ENCODE measurements at regions not wholly inside any gene's neighbourhood (a gene's known extent, or its start where the extent isn't known, plus 50 kb on each side); places are given as distances from the start of the nearest gene placed in this dataset.
"Not testable (repeated sequence)": the region's sequence is repeated elsewhere in the genome, so short reads cannot be mapped to it uniquely, and the experiment has no call there.

- Histone ChIP-seq H3K27me3 (ENCODE audit: insufficient read depth, insufficient read length) (no peaks in the 10 kb centered on the region), H3K36me3 (ENCODE audit: insufficient read depth, insufficient read length, low read length) (no peaks in the 10 kb centered on the region), H3K4me3 (ENCODE audit: insufficient read length, low read depth) (no peak overlapping the region), H3K4me1 (ENCODE audit: insufficient read depth, insufficient read length) (no peaks in the 10 kb centered on the region), H3K9ac (ENCODE audit: insufficient read length, low read depth) (no peak overlapping the region), H3K9me3 (ENCODE audit: insufficient read depth, low read length) (no peaks in the 10 kb centered on the region)
- TF ChIP-seq YY1 (IDR thresholded peaks at IDR 0.05; ENCODE audit: insufficient read depth, insufficient read length): no peak
- no peak for TF ChIP-seq ZNF274 (IDR thresholded peaks at IDR 0.05; ENCODE audit: low read depth, low read length)
- no peak for TF ChIP-seq SUZ12 (IDR thresholded peaks at IDR 0.05; ENCODE audit: extremely low read depth, insufficient read depth, insufficient read length)
- no peak for DNase-seq (ENCODE audit: low read depth, low spot score)
These were observed 140.9 kb downstream of the RNF144B start for GRCh38 chr6:18527836-18528743.

- H3K27me3 ChIP-seq (ENCODE audit: insufficient read depth, insufficient read length): no peaks in the 10 kb centered on the region
- H3K4me1 ChIP-seq (ENCODE audit: insufficient read depth, insufficient read length): no peaks in the 10 kb centered on the region
- no peaks in the 10 kb centered on the region for H3K36me3 ChIP-seq (ENCODE audit: insufficient read depth, insufficient read length, low read length)
- TF ChIP-seq ZNF274 (IDR thresholded peaks at IDR 0.05; ENCODE audit: low read depth, low read length) (no peak), SUZ12 (IDR thresholded peaks at IDR 0.05; ENCODE audit: extremely low read depth, insufficient read depth, insufficient read length) (no peak), YY1 (IDR thresholded peaks at IDR 0.05; ENCODE audit: insufficient read depth, insufficient read length) (no peak)
- H3K4me3 ChIP-seq (ENCODE audit: insufficient read length, low read depth): no peak overlapping the region
- DNase-seq (ENCODE audit: low read depth, low spot score): no peak
- no peaks in the 10 kb centered on the region for H3K9me3 ChIP-seq (ENCODE audit: insufficient read depth, low read length)
- H3K9ac ChIP-seq (ENCODE audit: insufficient read length, low read depth): no peak overlapping the region
These were observed 143.1 kb downstream of the RNF144B start for GRCh38 chr6:18530201-18530600.

- DNase-seq (ENCODE audit: low read depth, low spot score): no peak
- H3K4me3 ChIP-seq (ENCODE audit: insufficient read length, low read depth): no peak overlapping the region
- H3K4me1 ChIP-seq (ENCODE audit: insufficient read depth, insufficient read length): no peaks in the 10 kb centered on the region
- no peak overlapping the region for H3K9ac ChIP-seq (ENCODE audit: insufficient read length, low read depth)
- no peaks in the 10 kb centered on the region for H3K27me3 ChIP-seq (ENCODE audit: insufficient read depth, insufficient read length)
- H3K9me3 ChIP-seq (ENCODE audit: insufficient read depth, low read length): no peaks in the 10 kb centered on the region
- no peak for TF ChIP-seq YY1 (IDR thresholded peaks at IDR 0.05; ENCODE audit: insufficient read depth, insufficient read length)
- no peak for TF ChIP-seq ZNF274 (IDR thresholded peaks at IDR 0.05; ENCODE audit: low read depth, low read length)
- TF ChIP-seq SUZ12 (IDR thresholded peaks at IDR 0.05; ENCODE audit: extremely low read depth, insufficient read depth, insufficient read length): no peak
- H3K36me3 ChIP-seq (ENCODE audit: insufficient read depth, insufficient read length, low read length): no peaks in the 10 kb centered on the region
These were observed 145.0 kb downstream of the RNF144B start for GRCh38 chr6:18532139-18532538.

- no peak for DNase-seq (ENCODE audit: low read depth, low spot score)
- H3K9me3 ChIP-seq (ENCODE audit: insufficient read depth, low read length): no peaks in the 10 kb centered on the region
- no peaks in the 10 kb centered on the region for H3K27me3 ChIP-seq (ENCODE audit: insufficient read depth, insufficient read length)
- H3K4me1 ChIP-seq (ENCODE audit: insufficient read depth, insufficient read length): no peaks in the 10 kb centered on the region
- no peaks in the 10 kb centered on the region for H3K36me3 ChIP-seq (ENCODE audit: insufficient read depth, insufficient read length, low read length)
- no peak overlapping the region for H3K4me3 ChIP-seq (ENCODE audit: insufficient read length, low read depth)
- no peak overlapping the region for H3K9ac ChIP-seq (ENCODE audit: insufficient read length, low read depth)
- TF ChIP-seq YY1 (IDR thresholded peaks at IDR 0.05; ENCODE audit: insufficient read depth, insufficient read length): no peak
- TF ChIP-seq SUZ12 (IDR thresholded peaks at IDR 0.05; ENCODE audit: extremely low read depth, insufficient read depth, insufficient read length): no peak
- no peak for TF ChIP-seq ZNF274 (IDR thresholded peaks at IDR 0.05; ENCODE audit: low read depth, low read length)
These were observed 146.6 kb downstream of the RNF144B start for GRCh38 chr6:18533793-18534192.

GRCh38 chr6:18536591-18537055 is 149.5 kb downstream of the RNF144B start:
- Histone ChIP-seq H3K4me3 (ENCODE audit: insufficient read length, low read depth) (no peak overlapping the region), H3K27me3 (ENCODE audit: insufficient read depth, insufficient read length) (no peaks in the 10 kb centered on the region), H3K9me3 (ENCODE audit: insufficient read depth, low read length) (no peaks in the 10 kb centered on the region), H3K36me3 (ENCODE audit: insufficient read depth, insufficient read length, low read length) (no peaks in the 10 kb centered on the region), H3K9ac (ENCODE audit: insufficient read length, low read depth) (no peak overlapping the region), H3K4me1 (ENCODE audit: insufficient read depth, insufficient read length) (no peaks in the 10 kb centered on the region)
- DNase-seq (ENCODE audit: low read depth, low spot score): no peak
- TF ChIP-seq ZNF274 (IDR thresholded peaks at IDR 0.05; ENCODE audit: low read depth, low read length): no peak
- no peak for TF ChIP-seq SUZ12 (IDR thresholded peaks at IDR 0.05; ENCODE audit: extremely low read depth, insufficient read depth, insufficient read length)
- TF ChIP-seq YY1 (IDR thresholded peaks at IDR 0.05; ENCODE audit: insufficient read depth, insufficient read length): no peak

- H3K4me1 ChIP-seq (ENCODE audit: insufficient read depth, insufficient read length): no peaks in the 10 kb centered on the region
- H3K27me3 ChIP-seq (ENCODE audit: insufficient read depth, insufficient read length): no peaks in the 10 kb centered on the region
- TF ChIP-seq ZNF274 (IDR thresholded peaks at IDR 0.05; ENCODE audit: low read depth, low read length) (no peak), YY1 (IDR thresholded peaks at IDR 0.05; ENCODE audit: insufficient read depth, insufficient read length) (no peak), SUZ12 (IDR thresholded peaks at IDR 0.05; ENCODE audit: extremely low read depth, insufficient read depth, insufficient read length) (no peak)
- H3K9ac ChIP-seq (ENCODE audit: insufficient read length, low read depth): no peak overlapping the region
- H3K36me3 ChIP-seq (ENCODE audit: insufficient read depth, insufficient read length, low read length): no peaks in the 10 kb centered on the region
- no peak overlapping the region for H3K4me3 ChIP-seq (ENCODE audit: insufficient read length, low read depth)
- H3K9me3 ChIP-seq (ENCODE audit: insufficient read depth, low read length): no peaks in the 10 kb centered on the region
- DNase-seq (ENCODE audit: low read depth, low spot score): no peak
These were observed 151.2 kb downstream of the RNF144B start for GRCh38 chr6:18538315-18538714.

- no peak overlapping the region for H3K9ac ChIP-seq (ENCODE audit: insufficient read length, low read depth)
- no peaks in the 10 kb centered on the region for H3K27me3 ChIP-seq (ENCODE audit: insufficient read depth, insufficient read length)
- DNase-seq (ENCODE audit: low read depth, low spot score): no peak
These were observed 155.9 kb downstream of the RNF144B start for GRCh38 chr6:18543051-18543450.

GRCh38 chr6:18545142-18545541 is 158.0 kb downstream of the RNF144B start:
- not testable (repeated sequence) for H3K4me3 ChIP-seq (ENCODE audit: insufficient read length, low read depth); H3K27me3 ChIP-seq (ENCODE audit: insufficient read depth, insufficient read length); H3K9me3 ChIP-seq (ENCODE audit: insufficient read depth, low read length); DNase-seq (ENCODE audit: low read depth, low spot score); H3K36me3 ChIP-seq (ENCODE audit: insufficient read depth, insufficient read length, low read length); H3K4me1 ChIP-seq (ENCODE audit: insufficient read depth, insufficient read length); H3K9ac ChIP-seq (ENCODE audit: insufficient read length, low read depth)

More at GRCh38 chr6:18543051-18543450, 155.9 kb downstream of the RNF144B start:
- TF ChIP-seq YY1 (IDR thresholded peaks at IDR 0.05; ENCODE audit: insufficient read depth, insufficient read length) (no peak), SUZ12 (IDR thresholded peaks at IDR 0.05; ENCODE audit: extremely low read depth, insufficient read depth, insufficient read length) (no peak), ZNF274 (IDR thresholded peaks at IDR 0.05; ENCODE audit: low read depth, low read length) (no peak)
- H3K4me1 ChIP-seq (ENCODE audit: insufficient read depth, insufficient read length): no peaks in the 10 kb centered on the region
- H3K9me3 ChIP-seq (ENCODE audit: insufficient read depth, low read length): no peaks in the 10 kb centered on the region
- no peak overlapping the region for H3K4me3 ChIP-seq (ENCODE audit: insufficient read length, low read depth)
- no peaks in the 10 kb centered on the region for H3K36me3 ChIP-seq (ENCODE audit: insufficient read depth, insufficient read length, low read length)

Measured in NT2/D1 (cell line).